Fibroblast of peridontal ligament (primary cell): ENCODE measurements at regions not wholly inside any gene's neighbourhood (a gene's known extent, or its start where the extent isn't known, plus 50 kb on each side); places are given as distances from the start of the nearest gene placed in this dataset.
"Not testable (repeated sequence)": the region's sequence is repeated elsewhere in the genome, so short reads cannot be mapped to it uniquely, and the experiment has no call there.

Source experiments
- DNase-seq: peaks from one replicate; pipeline ENCODE4 v3.0.0-alpha.2; 2010; ENCODE audit errors: extremely low read depth

- no peak for DNase-seq
Observed at GRCh38 chr22:33971561-33971961, 51.3 kb upstream of the LARGE1 start.

GRCh38 chr22:33975841-33976240 lies 55.6 kb upstream of the LARGE1 start:
- DNase-seq: no peak

DNA sequence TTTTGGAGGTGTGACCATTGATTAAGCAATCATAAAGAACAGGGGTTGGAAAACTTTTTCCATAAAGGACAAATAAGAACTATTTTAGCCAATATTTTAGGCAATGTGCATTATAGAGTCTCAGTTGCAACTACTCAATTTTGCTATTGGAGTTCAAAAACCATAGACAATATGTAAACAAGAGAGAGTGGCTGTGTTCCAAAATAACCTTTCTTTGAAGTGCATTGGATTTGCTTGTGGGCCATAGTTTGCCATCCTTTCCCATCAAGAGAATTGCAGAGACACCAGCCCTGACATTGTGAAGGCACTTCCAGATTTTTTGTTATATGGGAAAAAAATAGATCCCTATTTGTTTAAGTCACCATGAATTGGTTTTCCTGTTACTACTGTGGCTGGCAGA lies 63.3 kb upstream of the LARGE1 start:
- no peak for DNase-seq

GRCh38 chr22:33984211-33984610 lies 63.9 kb upstream of the LARGE1 start:
- no peak for DNase-seq

DNA sequence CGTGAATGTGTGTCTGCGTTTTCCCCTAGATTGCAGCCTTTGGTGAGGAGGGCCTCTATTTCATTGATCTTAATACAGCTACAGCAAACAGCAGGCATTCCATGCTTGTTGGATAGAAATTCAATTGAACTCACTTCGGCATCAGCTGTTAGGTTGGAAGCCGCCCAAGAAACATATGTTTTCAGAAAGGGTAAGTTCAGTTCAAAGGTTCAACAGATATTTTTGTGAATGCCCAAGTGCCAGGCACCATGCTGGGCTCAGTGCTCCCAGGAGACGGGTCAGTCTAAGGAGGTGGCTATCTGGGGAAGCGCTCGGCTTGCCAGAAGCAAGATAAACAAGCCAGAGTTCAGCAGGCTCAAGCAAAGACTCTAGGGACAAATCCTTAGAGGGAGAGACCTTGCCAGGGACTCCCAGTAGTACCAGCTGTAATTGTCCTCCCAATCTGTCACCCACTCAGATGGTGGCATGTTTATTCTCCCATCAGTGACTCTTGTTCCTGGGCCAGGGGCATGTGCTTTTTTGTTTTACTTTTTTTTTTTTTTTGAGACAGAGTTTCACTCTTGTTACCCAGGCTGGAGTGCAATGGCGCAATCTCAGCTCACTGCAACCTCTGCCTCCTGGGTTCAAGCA lies 64.5 kb upstream of the LARGE1 start:
- DNase-seq: no peak

GRCh38 chr22:33985506-33985905 lies 65.2 kb upstream of the LARGE1 start:
- DNase-seq: no peak

- DNase-seq: no peak
Observed at GRCh38 chr22:33986167-33986771, 66.0 kb upstream of the LARGE1 start.

GRCh38 chr22:33986954-33987353 lies 66.7 kb upstream of the LARGE1 start:
- DNase-seq: no peak

DNA sequence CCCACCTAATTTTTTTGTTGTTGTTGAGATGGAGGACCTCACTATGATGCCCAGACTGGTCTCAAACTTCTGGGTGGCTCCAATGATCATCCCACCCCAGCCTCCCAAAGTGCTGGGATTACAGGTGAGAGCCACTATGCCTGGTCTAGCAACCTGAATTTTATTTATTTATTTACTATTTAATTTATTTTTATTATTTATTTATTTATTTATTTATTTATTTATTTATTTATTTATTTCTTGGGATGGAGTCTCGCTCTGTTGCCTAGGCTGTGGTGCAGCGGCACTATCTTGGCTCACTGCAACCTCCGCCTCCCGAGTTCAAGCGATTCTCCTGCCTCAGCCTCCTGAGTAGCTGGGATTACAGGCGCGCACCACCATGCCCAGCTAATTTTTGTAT lies 69.0 kb upstream of the LARGE1 start:
- DNase-seq: not testable (repeated sequence)

- no peak for DNase-seq
Observed at GRCh38 chr22:33991620-33992019, 71.3 kb upstream of the LARGE1 start.

DNA sequence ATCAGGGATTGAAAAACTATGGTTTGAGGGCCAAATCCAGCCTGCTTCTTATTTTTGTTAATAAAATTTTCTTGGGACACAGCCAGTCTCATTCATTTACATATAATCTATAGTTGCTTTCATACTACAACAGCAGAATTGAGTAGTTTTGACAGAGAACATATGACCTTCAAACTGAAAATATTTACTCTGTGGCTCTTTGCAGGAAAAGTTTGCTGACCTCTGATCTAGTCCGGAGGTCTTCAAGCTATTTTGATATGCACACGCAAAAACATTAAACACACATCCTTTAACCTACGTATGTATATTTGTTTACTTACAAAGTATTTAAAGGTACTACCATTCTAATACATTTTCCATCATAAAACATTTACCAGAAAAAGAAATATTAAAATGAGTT lies 76.5 kb upstream of the LARGE1 start:
- DNase-seq: no peak

DNA sequence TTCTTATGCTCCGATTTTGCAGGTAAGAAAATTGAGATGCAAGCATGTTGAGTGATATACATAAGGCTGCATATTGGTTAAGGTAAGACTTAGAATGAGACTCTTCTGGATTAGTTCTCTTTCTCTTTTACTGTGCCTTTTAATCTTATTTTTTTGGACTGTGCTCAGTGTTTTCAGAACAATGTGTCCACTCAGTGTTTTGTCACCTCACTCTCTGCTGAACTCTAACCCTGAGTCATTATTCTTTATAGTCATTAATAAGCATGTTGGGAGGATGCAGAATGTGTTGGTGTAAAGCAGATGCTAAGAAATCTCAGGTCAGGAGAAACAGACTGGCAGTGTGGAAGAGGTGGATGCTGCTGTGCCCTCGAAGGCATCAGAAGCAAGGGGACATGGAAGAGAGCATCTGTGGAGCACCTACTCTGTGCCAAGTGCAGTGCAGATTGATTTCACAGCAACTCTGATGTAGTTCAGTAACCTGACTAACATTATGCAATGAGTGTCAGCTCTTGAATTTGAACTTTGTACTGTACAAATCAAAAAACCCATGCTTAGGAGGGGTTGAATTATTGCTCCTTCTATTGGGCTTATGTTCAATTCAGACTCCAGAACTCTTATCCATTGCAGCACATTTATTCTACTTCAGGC lies 80.7 kb upstream of the LARGE1 start:
- no peak for DNase-seq

DNA sequence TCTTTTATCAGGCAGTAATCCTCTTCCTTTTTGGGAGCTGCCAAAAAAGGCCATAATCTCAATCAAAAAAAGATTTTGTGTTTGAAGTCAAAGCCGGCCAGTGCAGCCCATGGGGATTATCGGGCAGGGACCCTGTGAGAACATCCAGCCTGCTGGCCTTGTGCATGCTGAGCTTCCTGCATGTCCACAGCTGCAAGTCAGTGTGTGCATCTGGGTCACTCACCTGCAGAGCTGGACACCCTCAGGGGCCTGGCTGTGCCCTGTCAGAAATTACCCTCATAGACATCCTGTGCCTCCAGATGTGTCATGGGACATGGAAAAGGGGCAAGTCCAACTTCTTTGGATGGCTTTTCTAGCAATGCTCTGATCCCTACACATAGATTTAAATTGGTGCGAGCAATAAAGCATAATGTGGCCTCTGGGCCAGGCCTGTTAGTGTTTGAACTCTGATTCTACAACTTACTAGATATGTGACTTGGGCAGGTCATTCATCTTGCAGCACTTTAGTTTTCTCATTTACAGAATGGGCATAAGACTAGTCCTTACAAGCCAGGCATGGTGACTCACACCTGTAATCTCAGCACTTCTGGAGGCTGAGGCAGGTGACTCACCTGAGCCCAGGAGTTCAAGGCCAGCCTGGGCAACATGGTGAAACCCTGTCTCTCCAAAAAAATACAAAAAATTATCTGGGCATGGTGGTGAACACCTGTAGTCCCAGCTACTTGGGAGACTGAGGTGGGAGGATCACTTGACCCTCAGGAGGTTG lies 81.6 kb upstream of the LARGE1 start:
- DNase-seq: no peak

- no peak for DNase-seq
Observed at GRCh38 chr22:34004058-34004457, 83.8 kb upstream of the LARGE1 start.

DNA sequence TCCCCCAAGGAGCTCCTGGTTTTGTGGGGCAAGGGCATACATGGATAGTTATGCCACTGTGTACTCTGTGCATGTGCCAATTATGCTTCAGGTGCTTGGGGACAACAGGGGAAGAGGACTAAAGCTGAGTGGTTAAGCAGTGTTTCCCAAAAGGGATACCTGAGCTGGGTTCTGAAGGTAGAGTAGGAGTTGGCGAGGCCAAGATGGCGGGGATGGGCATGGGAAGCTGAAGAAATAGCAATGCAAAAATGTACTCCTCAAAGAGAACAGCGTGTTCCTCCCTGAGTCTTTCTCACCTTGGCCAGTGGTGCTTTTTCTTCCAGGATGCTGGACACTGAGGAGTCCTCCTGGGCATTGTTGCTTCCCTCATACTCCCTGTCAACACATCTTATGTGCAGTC lies 90.0 kb upstream of the LARGE1 start:
- DNase-seq: no peak

GRCh38 chr22:34015642-34016041 lies 95.4 kb upstream of the LARGE1 start:
- DNase-seq: no peak

- DNase-seq: no peak
Observed at GRCh38 chr22:34017205-34017604, 96.9 kb upstream of the LARGE1 start.

GRCh38 chr22:34019190-34019845 lies 99.0 kb upstream of the LARGE1 start:
- no peak for DNase-seq

- DNase-seq: no peak
Observed at GRCh38 chr22:34035209-34035608, 114.9 kb upstream of the LARGE1 start.

- DNase-seq: no peak
Observed at GRCh38 chr22:34036931-34037330, 116.7 kb upstream of the LARGE1 start.

- no peak for DNase-seq
Observed at GRCh38 chr22:34038801-34039555, 118.7 kb upstream of the LARGE1 start.
